ENCODE measurements at regions not wholly inside any gene's neighbourhood (a gene's known extent, or its start where the extent isn't known, plus 50 kb on each side); places are given as distances from the start of the nearest gene placed in this dataset.

- Histone ChIP-seq H3K27me3 (ENCODE audit: insufficient read depth, low read length, poor library complexity, severe bottlenecking) (no peaks in the 10 kb centered on the region), H3K9me2 (replicated peaks; ENCODE audit: low read depth, low read length) (no peaks in the 10 kb centered on the region), H3K9ac (ENCODE audit: low read depth, low read length, poor library complexity, severe bottlenecking) (no peak overlapping the region), H4K20me1 (ENCODE audit: insufficient read depth, low read length, poor library complexity, severe bottlenecking) (no peaks in the 10 kb centered on the region), H3K79me2 (ENCODE audit: insufficient read depth, low read length) (no peaks in the 10 kb centered on the region), H3F3A (ENCODE audit: low read depth) (no peaks in the 10 kb centered on the region), H3K36me3 (ENCODE audit: insufficient read depth, low read length) (no peaks in the 10 kb centered on the region), H3K4me3 (ENCODE audit: low read length, poor library complexity, severe bottlenecking) (no peak overlapping the region), H3K4me1 (ENCODE audit: insufficient read depth, low read length, poor library complexity, severe bottlenecking) (no peaks in the 10 kb centered on the region), H3K4me2 (ENCODE audit: low read depth, low read length, poor library complexity, severe bottlenecking) (no peak overlapping the region), H2AFZ (ENCODE audit: low read length) (no peak overlapping the region), H3K9me3 (ENCODE audit: insufficient read depth, low read depth, low read length) (no peaks in the 10 kb centered on the region)
- no peak for TF ChIP-seq CTCF (conservative IDR thresholded peaks at IDR 0.05; ENCODE audit: low read length)
- TF ChIP-seq EZH2phosphoT487 (IDR thresholded peaks at IDR 0.05; ENCODE audit: borderline replicate concordance), result no peak
Observed at GRCh38 chr11:45517171-45517770, 148.2 kb downstream of the CHST1 start.

- H3K4me2 ChIP-seq (ENCODE audit: low read depth, low read length, poor library complexity, severe bottlenecking), result no peak overlapping the region
- H3K36me3 ChIP-seq (ENCODE audit: insufficient read depth, low read length), result no peaks in the 10 kb centered on the region
- H3K27me3 ChIP-seq (ENCODE audit: insufficient read depth, low read length, poor library complexity, severe bottlenecking), result no peaks in the 10 kb centered on the region
- H3K4me3 ChIP-seq (ENCODE audit: low read length, poor library complexity, severe bottlenecking), result no peak overlapping the region
- H4K20me1 ChIP-seq (ENCODE audit: insufficient read depth, low read length, poor library complexity, severe bottlenecking), result no peaks in the 10 kb centered on the region
- H3K9me3 ChIP-seq (ENCODE audit: insufficient read depth, low read depth, low read length), result no peaks in the 10 kb centered on the region
- no peak overlapping the region for H2AFZ ChIP-seq (ENCODE audit: low read length)
- H3K4me1 ChIP-seq (ENCODE audit: insufficient read depth, low read length, poor library complexity, severe bottlenecking), result no peaks in the 10 kb centered on the region
- no peaks in the 10 kb centered on the region for H3K9me2 ChIP-seq (replicated peaks; ENCODE audit: low read depth, low read length)
- H3F3A ChIP-seq (ENCODE audit: low read depth), result no peaks in the 10 kb centered on the region
- no peaks in the 10 kb centered on the region for H3K79me2 ChIP-seq (ENCODE audit: insufficient read depth, low read length)
- H3K9ac ChIP-seq (ENCODE audit: low read depth, low read length, poor library complexity, severe bottlenecking), result no peak overlapping the region
- no peak for TF ChIP-seq EZH2phosphoT487 (IDR thresholded peaks at IDR 0.05; ENCODE audit: borderline replicate concordance)
- no peak for TF ChIP-seq CTCF (conservative IDR thresholded peaks at IDR 0.05; ENCODE audit: low read length)
Observed at GRCh38 chr11:45513821-45514340, 151.5 kb downstream of the CHST1 start.

- Histone ChIP-seq H3K9me2 (replicated peaks; ENCODE audit: low read depth, low read length) (no peaks in the 10 kb centered on the region), H3K9me3 (ENCODE audit: insufficient read depth, low read depth, low read length) (no peaks in the 10 kb centered on the region), H3K36me3 (ENCODE audit: insufficient read depth, low read length) (no peaks in the 10 kb centered on the region), H3K4me3 (ENCODE audit: low read length, poor library complexity, severe bottlenecking) (no peak overlapping the region), H4K20me1 (ENCODE audit: insufficient read depth, low read length, poor library complexity, severe bottlenecking) (no peaks in the 10 kb centered on the region), H3K4me1 (ENCODE audit: insufficient read depth, low read length, poor library complexity, severe bottlenecking) (no peaks in the 10 kb centered on the region), H3F3A (ENCODE audit: low read depth) (no peaks in the 10 kb centered on the region), H3K9ac (ENCODE audit: low read depth, low read length, poor library complexity, severe bottlenecking) (no peak overlapping the region), H3K27me3 (ENCODE audit: insufficient read depth, low read length, poor library complexity, severe bottlenecking) (no peaks in the 10 kb centered on the region), H2AFZ (ENCODE audit: low read length) (no peak overlapping the region), H3K4me2 (ENCODE audit: low read depth, low read length, poor library complexity, severe bottlenecking) (no peak overlapping the region), H3K79me2 (ENCODE audit: insufficient read depth, low read length) (no peaks in the 10 kb centered on the region)
- no peak for TF ChIP-seq CTCF (conservative IDR thresholded peaks at IDR 0.05; ENCODE audit: low read length)
- no peak for TF ChIP-seq EZH2phosphoT487 (IDR thresholded peaks at IDR 0.05; ENCODE audit: borderline replicate concordance)
Observed at GRCh38 chr11:45512471-45513148, 152.8 kb downstream of the CHST1 start.

Measured in Loucy (cell line).